HG03521 (cell line): ENCODE measurements at regions not wholly inside any gene's neighbourhood (a gene's known extent, or its start where the extent isn't known, plus 50 kb on each side); places are given as distances from the start of the nearest gene placed in this dataset.
"Not testable (repeated sequence)": the region's sequence is repeated elsewhere in the genome, so short reads cannot be mapped to it uniquely, and the experiment has no call there.

Experiments used
- ATAC-seq: cut with Tn5 transposase; IDR thresholded peaks from one replicate; pipeline ENCODE4 v1.9.1; 2021; ENCODE audit warnings: mild to moderate bottlenecking, moderate library complexity; ENCODE audit not compliant: unreplicated experiment

DNA sequence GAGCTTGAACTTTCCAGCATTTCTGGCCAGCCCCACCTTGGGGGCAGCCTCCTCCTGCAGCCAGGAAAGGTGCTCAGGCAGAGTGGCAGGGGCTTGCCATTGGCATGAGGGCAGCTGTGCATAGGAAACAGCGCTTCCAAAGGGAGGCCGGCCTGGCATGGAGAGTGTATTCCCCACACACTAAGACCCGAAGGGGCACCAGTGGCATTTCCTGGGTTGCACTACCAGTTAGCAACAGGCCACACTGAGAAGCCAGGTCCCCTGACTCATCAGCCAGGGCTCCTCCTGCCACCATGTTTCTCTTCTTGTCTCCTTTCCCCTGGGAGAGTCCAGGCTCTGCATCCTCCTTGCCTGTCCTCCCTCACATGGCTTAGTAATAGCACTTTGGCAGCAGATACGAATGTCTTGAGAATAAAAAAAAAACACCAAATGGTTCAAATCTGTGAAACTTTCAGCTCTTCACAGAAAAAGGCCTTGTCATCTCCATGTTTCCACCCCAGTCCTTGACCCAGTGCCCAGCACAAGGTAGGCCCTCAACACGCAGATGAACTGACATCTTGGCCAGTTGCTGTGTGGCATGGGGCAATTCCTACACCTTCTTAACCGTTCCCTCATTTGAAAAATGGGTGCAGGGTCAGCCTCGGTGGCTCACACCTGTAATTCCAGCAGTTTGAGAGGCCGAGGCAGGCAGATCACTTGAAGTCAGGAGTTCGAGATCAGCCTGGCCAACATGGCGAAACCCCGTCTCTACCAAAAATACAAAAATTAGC is 180.4 kb downstream of the SMAD6 start:
- ATAC-seq: no peak

GRCh38 chr15:66883284-66883911 is 181.4 kb downstream of the SMAD6 start:
- no peak for ATAC-seq

GRCh38 chr15:66884115-66884622 is 181.2 kb upstream of the SMAD3 start:
- ATAC-seq: no peak

- ATAC-seq: no peak
Measured at GRCh38 chr15:66884661-66885237, 180.7 kb upstream of the SMAD3 start.

DNA sequence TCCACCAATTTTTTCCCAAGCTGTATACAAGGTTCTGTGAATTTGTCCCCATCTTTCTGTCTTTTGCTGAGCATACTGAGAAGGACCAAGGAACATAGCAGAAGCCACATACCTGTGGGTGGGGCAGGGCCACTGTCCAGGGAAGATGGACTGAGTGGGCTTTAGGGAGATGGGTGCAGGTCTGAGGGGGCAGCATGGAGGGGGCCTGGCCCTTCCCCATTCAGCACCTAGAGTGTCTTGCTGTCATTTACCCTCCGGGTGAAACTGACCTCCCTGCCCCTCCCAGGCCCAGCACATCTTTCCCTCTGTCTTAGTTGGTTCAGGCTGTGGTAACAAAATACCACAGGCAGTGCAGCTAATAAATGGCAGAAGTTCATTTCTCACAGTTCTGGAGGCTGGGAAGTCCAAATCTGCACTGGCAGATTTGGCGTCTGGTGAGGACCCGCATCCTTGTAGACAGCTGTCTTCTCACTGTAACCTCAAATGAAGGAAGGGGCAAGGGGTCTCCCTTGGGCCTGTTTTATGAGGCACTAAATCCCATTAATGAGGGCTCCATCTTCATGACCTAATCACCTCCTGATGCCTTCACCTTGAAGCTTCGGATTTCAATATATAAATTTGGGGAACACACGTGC is 180.0 kb upstream of the SMAD3 start:
- no peak for ATAC-seq

DNA sequence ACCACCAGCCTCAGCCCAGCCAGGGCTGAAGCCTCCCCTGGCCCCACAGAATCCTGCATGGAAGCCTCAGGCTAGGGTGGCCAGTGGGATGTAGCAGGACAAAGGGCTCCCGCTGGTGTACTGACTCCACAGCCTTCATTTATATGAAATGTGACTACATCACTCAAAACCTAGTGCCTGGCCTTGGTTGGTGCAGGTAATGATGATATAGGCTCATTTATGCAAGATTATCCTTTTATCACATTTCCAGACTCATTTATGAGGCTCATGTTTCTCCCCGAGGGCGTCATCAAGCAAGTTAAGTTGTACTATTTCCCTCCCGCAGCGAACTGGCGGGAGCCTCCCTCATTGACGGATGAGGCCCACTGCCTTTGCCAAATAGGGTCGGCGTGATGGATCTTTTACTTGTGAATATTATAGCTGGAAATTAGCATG is 179.1 kb upstream of the SMAD3 start:
- no peak for ATAC-seq

DNA sequence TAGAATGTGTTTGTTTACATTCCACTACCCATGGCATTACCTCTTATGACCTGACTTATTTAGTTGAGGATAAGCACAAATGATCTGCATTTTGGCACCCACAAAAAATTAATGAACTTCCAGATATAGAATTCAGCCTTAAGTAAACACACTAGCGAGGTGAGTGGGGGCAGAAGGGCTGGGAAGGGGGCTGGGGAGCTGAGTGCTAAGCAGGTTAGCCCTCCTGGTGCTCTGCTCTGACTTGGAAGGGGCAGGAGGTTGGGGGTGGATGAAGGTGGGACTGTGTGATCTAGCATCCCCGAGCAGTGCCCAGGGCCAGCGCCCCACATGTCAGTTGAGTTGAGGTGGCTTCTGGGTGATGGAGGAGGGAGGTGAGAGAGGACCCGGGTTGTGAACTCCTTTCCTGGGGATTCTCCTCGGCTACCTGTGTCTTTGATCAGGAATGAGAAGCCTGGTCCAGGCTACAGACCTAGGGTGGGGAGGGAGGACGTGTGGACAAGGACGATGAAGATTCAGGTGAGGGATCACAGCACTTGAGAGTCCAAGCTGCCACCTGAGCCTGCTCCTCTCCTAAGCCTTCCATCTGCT is 178.6 kb upstream of the SMAD3 start:
- ATAC-seq: no peak

- not testable (repeated sequence) for ATAC-seq
Measured at GRCh38 chr15:66889298-66889697, 176.1 kb upstream of the SMAD3 start.

- no peak for ATAC-seq
Measured at GRCh38 chr15:66891776-66892175, 173.6 kb upstream of the SMAD3 start.

DNA sequence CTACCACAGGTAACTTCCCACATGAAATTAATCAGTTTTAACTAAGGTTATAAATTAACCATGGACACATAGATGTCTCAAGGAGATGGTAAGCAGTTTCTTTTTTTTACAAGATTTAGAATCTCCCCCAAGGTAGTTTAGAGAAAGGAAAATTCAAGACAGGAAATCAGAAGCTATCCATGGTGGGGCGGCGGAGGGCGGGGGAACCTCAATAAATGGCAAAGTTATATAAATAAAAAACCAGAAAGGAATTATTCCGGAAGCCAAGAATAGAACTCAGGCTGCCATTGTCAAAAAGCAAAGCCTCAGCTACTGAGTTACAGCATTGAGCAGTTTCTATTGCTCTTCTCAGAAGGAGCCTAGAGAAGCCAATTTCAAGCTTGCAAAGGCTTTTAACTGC is 172.1 kb upstream of the SMAD3 start:
- no peak for ATAC-seq

DNA sequence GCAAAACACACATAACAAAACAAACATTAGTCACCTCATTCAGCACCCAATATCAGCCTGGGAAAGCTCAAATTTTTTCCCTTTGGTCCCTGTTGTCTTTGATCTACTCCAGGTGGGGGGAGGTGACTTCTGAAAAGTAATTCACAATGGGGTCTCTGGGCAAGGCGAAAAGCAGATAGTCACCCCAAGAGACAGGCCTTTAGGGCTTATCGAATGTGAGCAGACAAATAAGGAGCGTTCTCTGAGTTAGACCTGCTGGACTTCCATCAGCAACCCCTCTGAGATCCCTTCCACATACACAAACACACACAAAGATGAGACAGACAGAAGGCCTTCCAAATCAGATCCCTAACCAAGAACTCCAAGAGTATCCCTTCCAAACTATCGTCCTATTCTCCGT is 171.0 kb upstream of the SMAD3 start:
- ATAC-seq: no peak

DNA sequence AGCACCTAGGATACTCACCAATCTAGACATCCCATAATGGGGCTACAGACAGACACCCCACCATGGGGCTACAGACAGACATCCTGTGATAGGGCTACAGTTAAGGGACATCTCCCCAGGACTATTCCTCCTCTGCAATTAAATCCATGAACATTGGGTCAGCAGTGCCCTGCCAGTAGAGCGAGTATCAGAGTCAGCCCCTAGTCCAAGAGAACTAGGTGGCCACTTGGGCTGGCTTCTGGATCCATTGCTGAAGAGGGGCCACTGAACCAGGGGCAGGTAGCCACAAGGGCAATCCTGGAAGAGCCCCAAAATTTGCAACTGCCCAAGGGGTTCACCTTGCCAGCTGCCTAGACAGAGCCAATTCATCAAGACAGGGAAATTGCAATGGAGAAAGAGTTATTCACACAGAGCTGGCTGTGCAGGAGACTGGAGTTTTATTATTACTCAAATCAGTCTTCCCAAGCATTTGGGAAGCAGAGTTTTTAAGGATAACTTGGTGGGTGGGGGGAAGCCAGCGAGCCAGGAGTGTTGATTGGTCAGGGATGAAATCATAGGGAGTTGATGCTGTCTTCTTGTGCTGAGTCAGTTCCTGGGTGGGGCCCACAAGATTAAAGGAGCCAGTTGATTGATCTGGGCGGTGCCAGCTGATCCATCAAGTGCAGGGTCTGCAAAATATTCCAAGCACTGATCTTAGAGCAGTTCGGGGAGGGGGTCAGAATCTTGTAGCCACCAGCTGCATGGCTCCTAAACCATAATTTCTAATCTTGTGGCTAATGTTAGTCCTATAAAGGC is 170.2 kb upstream of the SMAD3 start:
- ATAC-seq: no peak

GRCh38 chr15:66895794-66896453 is 169.5 kb upstream of the SMAD3 start:
- ATAC-seq: no peak

- no peak for ATAC-seq
Measured at GRCh38 chr15:66896611-66897010, 168.8 kb upstream of the SMAD3 start.

DNA sequence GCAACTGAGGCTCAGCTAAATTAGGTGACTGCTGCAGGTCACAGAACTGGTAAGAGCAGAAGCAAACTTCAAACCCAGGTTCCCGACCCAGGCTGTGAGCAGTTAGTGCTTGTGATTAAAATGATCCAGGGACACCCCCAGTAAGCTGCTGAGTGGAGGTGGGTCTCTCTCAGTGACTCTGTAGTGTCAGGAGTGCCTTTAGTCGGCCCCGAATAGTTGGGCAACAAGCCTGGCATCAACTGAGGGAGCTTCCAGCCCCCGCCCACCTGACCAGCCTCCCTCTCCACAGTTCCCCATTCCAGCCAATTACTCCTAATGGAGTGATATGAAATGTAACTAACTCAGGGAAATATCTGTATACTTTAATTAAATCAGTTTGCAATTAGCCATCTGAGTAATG is 168.0 kb upstream of the SMAD3 start:
- no peak for ATAC-seq

GRCh38 chr15:66897971-66898370 is 167.4 kb upstream of the SMAD3 start:
- no peak for ATAC-seq

DNA sequence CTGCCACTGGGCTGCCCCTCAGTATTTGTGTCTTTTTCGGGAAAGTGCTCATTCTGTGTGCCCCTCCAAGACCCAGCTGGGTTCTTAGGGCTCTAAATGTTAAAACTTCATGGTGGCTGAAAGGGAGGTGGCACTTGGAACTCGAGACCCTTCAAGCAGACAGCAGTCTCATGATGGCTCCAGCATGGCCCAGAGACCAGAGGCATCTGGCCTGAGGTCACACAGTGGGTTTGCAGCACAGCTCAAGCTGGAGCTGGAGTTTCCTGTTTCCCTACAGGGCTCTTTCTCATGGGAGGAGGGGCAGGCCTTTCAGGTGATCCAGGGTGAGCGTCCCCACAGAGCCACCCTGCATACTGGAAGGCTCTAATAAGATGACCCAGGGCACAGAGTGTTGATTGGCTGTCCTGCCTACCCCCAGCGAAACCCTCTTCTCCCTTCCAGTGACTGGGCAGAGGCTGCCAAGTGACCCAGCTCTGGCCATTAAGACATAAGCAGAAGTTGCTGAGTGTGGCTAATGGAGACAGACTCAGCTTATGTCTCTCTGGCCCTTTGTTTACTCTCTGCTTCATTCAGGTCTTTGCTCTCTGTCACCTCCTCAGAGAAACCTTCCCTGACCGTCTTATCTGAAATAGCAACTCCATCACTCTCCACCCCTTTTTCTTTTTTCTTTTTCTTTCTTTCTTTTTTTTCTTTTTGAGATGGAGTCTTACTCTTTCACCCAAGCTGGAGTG is 166.6 kb upstream of the SMAD3 start:
- no peak for ATAC-seq

GRCh38 chr15:66899555-66900350 is 165.6 kb upstream of the SMAD3 start:
- ATAC-seq: no peak
